HG02870 (cell line): ENCODE measurements at regions not wholly inside any gene's neighbourhood (a gene's known extent, or its start where the extent isn't known, plus 50 kb on each side); places are given as distances from the start of the nearest gene placed in this dataset.
"Not testable (repeated sequence)": the region's sequence is repeated elsewhere in the genome, so short reads cannot be mapped to it uniquely, and the experiment has no call there.

ENCODE experiments used
- ATAC-seq: cut with Tn5 transposase; IDR thresholded peaks from one replicate; pipeline ENCODE4 v1.9.1; 2021; ENCODE audit warnings: mild to moderate bottlenecking, moderate library complexity; ENCODE audit not compliant: unreplicated experiment

GRCh38 chr6:163739966-163740365 is 325.4 kb downstream of the QKI start:
- ATAC-seq, result no peak

GRCh38 chr6:163739408-163739725 is 324.8 kb downstream of the QKI start:
- ATAC-seq, result no peak

GRCh38 chr6:163738725-163739407 is 324.3 kb downstream of the QKI start:
- peak; percentile 66 for ATAC-seq

GRCh38 chr6:163738304-163738703 is 323.8 kb downstream of the QKI start:
- ATAC-seq, result no peak

GRCh38 chr6:163735076-163735475 is 320.6 kb downstream of the QKI start:
- ATAC-seq, result no peak

- no peak for ATAC-seq
Measured at GRCh38 chr6:163733061-163733460, 318.5 kb downstream of the QKI start.

- ATAC-seq, result no peak
Measured at GRCh38 chr6:163732479-163732878, 318.0 kb downstream of the QKI start.

- not testable (repeated sequence) for ATAC-seq
Measured at GRCh38 chr6:163732014-163732351, 317.5 kb downstream of the QKI start.

- no peak for ATAC-seq
Measured at GRCh38 chr6:163731215-163732013, 316.9 kb downstream of the QKI start.

- ATAC-seq, result no peak
Measured at GRCh38 chr6:163730246-163731210, 316.0 kb downstream of the QKI start.

GRCh38 chr6:163729127-163729872 is 314.8 kb downstream of the QKI start:
- no peak for ATAC-seq

- no peak for ATAC-seq
Measured at GRCh38 chr6:163728442-163729126, 314.1 kb downstream of the QKI start.

- no peak for ATAC-seq
Measured at GRCh38 chr6:163726037-163726695, 311.6 kb downstream of the QKI start.

- no peak for ATAC-seq
Measured at GRCh38 chr6:163725008-163725941, 310.8 kb downstream of the QKI start.

- no peak for ATAC-seq
Measured at GRCh38 chr6:163724196-163724595, 309.7 kb downstream of the QKI start.

- ATAC-seq, result no peak
Measured at GRCh38 chr6:163723759-163724158, 309.2 kb downstream of the QKI start.

- no peak for ATAC-seq
Measured at GRCh38 chr6:163721922-163722692, 307.6 kb downstream of the QKI start.

GRCh38 chr6:163721435-163721834 is 306.9 kb downstream of the QKI start:
- no peak for ATAC-seq
